WTC11 (cell line): ENCODE measurements at regions not wholly inside any gene's neighbourhood (a gene's known extent, or its start where the extent isn't known, plus 50 kb on each side); places are given as distances from the start of the nearest gene placed in this dataset.

Experiments used
- ATAC-seq: fragments of 200-7000 bp; cut with Tn5 transposase; 2 replicates; pipeline ENCODE4 v1.10.0; 2021; ENCODE audit warnings: mild to moderate bottlenecking, moderate library complexity
- CTCF ChIA-PET: fragments of 300-600 bp; sonication (Branson Sonifier 250); formaldehyde crosslinking; loops from one replicate; lab custom pipeline; 2021; ENCODE audit warnings: antibody characterized with exemption; lab: Charles Lee
- POLR2A ChIA-PET: fragments of 350-600 bp; sonication (Branson Sonifier 250); formaldehyde crosslinking; loops from one replicate; lab custom pipeline; 2021; ENCODE audit warnings: antibody characterized with exemption; lab: Charles Lee
- DNase-seq: peaks from one replicate; pipeline ENCODE4 v3.0.0; 2021; ENCODE audit warnings: low spot score
- H3K27ac Mint-ChIP-seq: 2 replicates; pipeline ENCODE4 v1.8.0; 2021; ENCODE audit warnings: mixed read lengths
- H3K27me3 Mint-ChIP-seq: 2 replicates; pipeline ENCODE4 v1.8.0; 2021; ENCODE audit warnings: low read depth, mild to moderate bottlenecking, moderate library complexity, mixed read lengths
- H3K36me3 Mint-ChIP-seq: 2 replicates; pipeline ENCODE4 v1.8.0; 2021; ENCODE audit warnings: mixed read lengths
- H3K4me1 Mint-ChIP-seq: 2 replicates; pipeline ENCODE4 v1.8.0; 2022; ENCODE audit warnings: mixed read lengths
- H3K4me3 Mint-ChIP-seq: 2 replicates; pipeline ENCODE4 v1.8.0; 2021; ENCODE audit warnings: mild to moderate bottlenecking, moderate library complexity, mixed read lengths
- H3K9me3 Mint-ChIP-seq: 2 replicates; pipeline ENCODE4 v1.8.0; 2021; ENCODE audit warnings: mixed read lengths
- ARID4B ChIP-seq: sonication (generic); formaldehyde crosslinking; IDR thresholded peaks from 2 replicates; pipeline ENCODE4 v1.8.0; 2023; ENCODE audit warnings: missing genetic modification reagents, mild to moderate bottlenecking, borderline replicate concordance
- ATF2 ChIP-seq: sonication (generic); formaldehyde crosslinking; IDR thresholded peaks from 2 replicates; pipeline ENCODE4 v1.8.1; 2022; ENCODE audit warnings: low read depth, missing genetic modification reagents, borderline replicate concordance
- ATF6 ChIP-seq: sonication (generic); formaldehyde crosslinking; IDR thresholded peaks from 2 replicates; pipeline ENCODE4 v1.8.1; 2023; ENCODE audit warnings: mild to moderate bottlenecking, missing genetic modification reagents
- CREM ChIP-seq: sonication (generic); formaldehyde crosslinking; IDR thresholded peaks from 2 replicates; pipeline ENCODE4 v1.8.1; 2022; ENCODE audit warnings: mild to moderate bottlenecking, missing genetic modification reagents, moderate library complexity
- E2F4 ChIP-seq: sonication (generic); formaldehyde crosslinking; IDR thresholded peaks from 2 replicates; pipeline ENCODE4 v1.8.1; 2022; ENCODE audit warnings: low read depth, mild to moderate bottlenecking, moderate library complexity, missing genetic modification reagents, borderline replicate concordance
- EMX1 ChIP-seq: fragments of 250-450 bp; sonication (Bioruptor Pico); IDR thresholded peaks from 2 replicates; pipeline ENCODE4 v1.8.0; 2021; ENCODE audit warnings: mild to moderate bottlenecking
- KAT7 ChIP-seq: sonication (generic); formaldehyde crosslinking; IDR thresholded peaks from 2 replicates; pipeline ENCODE4 v1.8.1; 2023; ENCODE audit warnings: missing genetic modification reagents, mild to moderate bottlenecking, borderline replicate concordance
- MXD4 ChIP-seq: fragments of 250-450 bp; sonication (Bioruptor Pico); IDR thresholded peaks from 2 replicates; pipeline ENCODE4 v1.8.0; 2021; ENCODE audit warnings: mild to moderate bottlenecking, moderate library complexity, borderline replicate concordance
- NR3C1 ChIP-seq: sonication (generic); formaldehyde crosslinking; conservative IDR thresholded peaks from 2 replicates; pipeline ENCODE4 v1.8.1; 2023; ENCODE audit warnings: low read depth, mild to moderate bottlenecking, missing genetic modification reagents
- RELA ChIP-seq: sonication (generic); formaldehyde crosslinking; IDR thresholded peaks from 2 replicates; pipeline ENCODE4 v1.8.1; 2022; ENCODE audit warnings: missing genetic modification reagents, mild to moderate bottlenecking, borderline replicate concordance
- SOX15 ChIP-seq: fragments of 250-450 bp; sonication (Bioruptor Pico); IDR thresholded peaks from 2 replicates; pipeline ENCODE4 v1.9.0; 2021; ENCODE audit warnings: mild to moderate bottlenecking
- ZBTB21 ChIP-seq: sonication (generic); formaldehyde crosslinking; IDR thresholded peaks from 2 replicates; pipeline ENCODE4 v1.8.1; 2023; ENCODE audit warnings: mild to moderate bottlenecking, missing genetic modification reagents, borderline replicate concordance
- ZBTB43 ChIP-seq: sonication (generic); formaldehyde crosslinking; IDR thresholded peaks from 2 replicates; pipeline ENCODE4 v1.8.1; 2023; ENCODE audit warnings: mild to moderate bottlenecking, missing genetic modification reagents
- ZNF219 ChIP-seq: sonication (generic); formaldehyde crosslinking; IDR thresholded peaks from 2 replicates; pipeline ENCODE4 v1.8.0; 2023; ENCODE audit warnings: missing genetic modification reagents, mild to moderate bottlenecking, borderline replicate concordance
- ZNF423 ChIP-seq: fragments of 250-450 bp; sonication (Bioruptor Pico); IDR thresholded peaks from 2 replicates; pipeline ENCODE4 v2.1.2; 2022; ENCODE audit warnings: mild to moderate bottlenecking, moderate library complexity
- ZNF512 ChIP-seq: sonication (generic); formaldehyde crosslinking; IDR thresholded peaks from 2 replicates; pipeline ENCODE4 v1.8.1; 2022; ENCODE audit warnings: missing genetic modification reagents, borderline replicate concordance
- ZNF532 ChIP-seq: fragments of 250-450 bp; sonication (Bioruptor Pico); IDR thresholded peaks from 2 replicates; pipeline ENCODE4 v1.9.0; 2021; ENCODE audit warnings: mild to moderate bottlenecking, borderline replicate concordance
- ZSCAN18 ChIP-seq: fragments of 250-450 bp; sonication (Bioruptor Pico); IDR thresholded peaks from 2 replicates; pipeline ENCODE4 v2.1.2; 2022; ENCODE audit warnings: mild to moderate bottlenecking, moderate library complexity

GRCh38 chr4:29243054-29243453 lies 1477.1 kb upstream of the PCDH7 start:
- ATAC-seq, result no peak
- Mint-ChIP-seq H3K4me1 (no peaks in the 10 kb centered on the region), H3K9me3 (no peaks in the 10 kb centered on the region), H3K27me3 (no peaks in the 10 kb centered on the region), H3K4me3 (no peak overlapping the region), H3K27ac (no peak overlapping the region), H3K36me3 (no peaks in the 10 kb centered on the region)
- POLR2A ChIA-PET, result no interaction called here
- TF ChIP-seq ZNF532 (CRISPR knock-in tag) (no peak), ZNF512 (no peak), ZNF219 (CRISPR knock-in tag) (no peak), CREM (no peak), RELA (CRISPR knock-in tag) (no peak), ARID4B (no peak), SOX15 (CRISPR knock-in tag) (no peak), ZBTB43 (CRISPR knock-in tag) (no peak), ZSCAN18 (CRISPR knock-in tag) (no peak), KAT7 (CRISPR knock-in tag) (no peak), NR3C1 (no peak), MXD4 (no peak), EMX1 (CRISPR knock-in tag) (no peak), ZNF423 (no peak), ZBTB21 (CRISPR knock-in tag) (no peak), E2F4 (CRISPR knock-in tag) (no peak), ATF2 (CRISPR knock-in tag) (no peak), ATF6 (CRISPR knock-in tag) (no peak)
- DNase-seq, result no peak
- CTCF ChIA-PET, result no interaction called here
